MM.1S (cell line): ENCODE measurements at regions not wholly inside any gene's neighbourhood (a gene's known extent, or its start where the extent isn't known, plus 50 kb on each side); places are given as distances from the start of the nearest gene placed in this dataset.

ENCODE experiments used
- EZH2 ChIP-seq: fragments of 300-600 bp; sonication (generic); optimal IDR thresholded peaks from 2 replicates; pipeline ENCODE3; 2017; ENCODE audit warnings: low read depth, mild to moderate bottlenecking, antibody characterized with exemption, low read length, mixed read lengths
- EZH2phosphoT487 ChIP-seq: fragments of 300-600 bp; sonication (generic); IDR thresholded peaks from 2 replicates; pipeline ENCODE4 v1.6.1; 2018; ENCODE audit warnings: antibody characterized with exemption, low read length
- TF ChIP-seq, protein P1 (sequence below): fragments of 300-600 bp; sonication (generic); IDR thresholded peaks from 2 replicates; pipeline ENCODE4 v1.5.1; 2016; ENCODE audit warnings: antibody characterized with exemption, low read length, mixed read lengths

GRCh38 chr14:51356381-51356780 is 116.3 kb downstream of the TMX1 start:
- TF ChIP-seq EZH2 = no peak
- TF ChIP-seq, protein P1, sequence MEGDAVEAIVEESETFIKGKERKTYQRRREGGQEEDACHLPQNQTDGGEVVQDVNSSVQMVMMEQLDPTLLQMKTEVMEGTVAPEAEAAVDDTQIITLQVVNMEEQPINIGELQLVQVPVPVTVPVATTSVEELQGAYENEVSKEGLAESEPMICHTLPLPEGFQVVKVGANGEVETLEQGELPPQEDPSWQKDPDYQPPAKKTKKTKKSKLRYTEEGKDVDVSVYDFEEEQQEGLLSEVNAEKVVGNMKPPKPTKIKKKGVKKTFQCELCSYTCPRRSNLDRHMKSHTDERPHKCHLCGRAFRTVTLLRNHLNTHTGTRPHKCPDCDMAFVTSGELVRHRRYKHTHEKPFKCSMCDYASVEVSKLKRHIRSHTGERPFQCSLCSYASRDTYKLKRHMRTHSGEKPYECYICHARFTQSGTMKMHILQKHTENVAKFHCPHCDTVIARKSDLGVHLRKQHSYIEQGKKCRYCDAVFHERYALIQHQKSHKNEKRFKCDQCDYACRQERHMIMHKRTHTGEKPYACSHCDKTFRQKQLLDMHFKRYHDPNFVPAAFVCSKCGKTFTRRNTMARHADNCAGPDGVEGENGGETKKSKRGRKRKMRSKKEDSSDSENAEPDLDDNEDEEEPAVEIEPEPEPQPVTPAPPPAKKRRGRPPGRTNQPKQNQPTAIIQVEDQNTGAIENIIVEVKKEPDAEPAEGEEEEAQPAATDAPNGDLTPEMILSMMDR = no peak
- no peak for TF ChIP-seq EZH2phosphoT487
